Left lung (tissue), 4 donors: ENCODE measurements at regions not wholly inside any gene's neighbourhood (a gene's known extent, or its start where the extent isn't known, plus 50 kb on each side); places are given as distances from the start of the nearest gene placed in this dataset.

Source experiments
- ATAC-seq: fragments of 200-7000 bp; cut with Tn5 transposase; one replicate; pipeline ENCODE4 v1.9.1; 2020; ENCODE audit warnings: moderate library complexity
- DNase-seq, 4 donors: peaks; one replicate each; pipeline ENCODE4 v3.0.0-alpha.2; 2013 to 2020
- H3K27ac ChIP-seq, 2 donors: fragments of 200-600 bp; sonication (generic) in 1 of 2; one replicate each; pipeline versions ENCODE4 v1.5.0 to v1.8.0; 2020 to 2021
- H3K27me3 ChIP-seq, 2 donors: fragments of 200-600 bp; sonication (generic) in 1 of 2; one replicate each; pipeline versions ENCODE4 v1.5.0 to v1.8.0; 2020 to 2021
- H3K36me3 ChIP-seq, 2 donors: fragments of 200-600 bp; sonication (generic) in 1 of 2; one replicate each; pipeline versions ENCODE4 v1.5.0 to v1.8.0; 2020 to 2021
- H3K4me1 ChIP-seq, 2 donors: fragments of 200-600 bp; one replicate each; pipeline ENCODE4 v1.8.0; 2021
- H3K4me3 ChIP-seq, 2 donors: fragments of 200-600 bp; sonication (generic) in 1 of 2; one replicate each; pipeline versions ENCODE4 v1.5.0 to v1.8.0; 2020 to 2021; ENCODE audit warnings: mild to moderate bottlenecking in 1 of 2
- H3K9me3 ChIP-seq, 2 donors: fragments of 200-600 bp; sonication (generic) in 1 of 2; one replicate each; pipeline versions ENCODE4 v1.5.0 to v1.8.0; 2020 to 2021
- CTCF ChIP-seq, 2 donors: fragments of 200-600 bp; sonication (generic) in 1 of 2; IDR thresholded peaks; one replicate each; pipeline versions ENCODE4 v1.5.0 to v1.8.0; 2021; ENCODE audit warnings: antibody characterized with exemption in 2 of 2
- intact Hi-C, 2 donors: fragments of 100-400 bp; cut with DNase I; formaldehyde crosslinking; loops; one replicate each; pipeline versions ENCODE4 v1.11.2 to v1.14.2; 2022
- donor health status: DM: no; HTN: yes; CAD: no.
- donor health status: DM: no; HTN: no; CAD: no.

- DNase-seq (no peak), ATAC-seq (no peak)
- Histone ChIP-seq H3K4me3 (no peak overlapping the region), H3K27ac (no peak overlapping the region), H3K36me3 (no peaks in the 10 kb centered on the region), H3K9me3 (no peaks in the 10 kb centered on the region), H3K4me1 (no peaks in the 10 kb centered on the region), H3K27me3 (peaks cover 0 to 33% of the 10 kb centered on the region in 2 donors)
- intact Hi-C loops, result no loop called here
- no peak for TF ChIP-seq CTCF (IDR thresholded peaks at IDR 0.05)
These were observed 488.0 kb downstream of the AJAP1 start for GRCh38 chr1:5142389-5142788.

DNA sequence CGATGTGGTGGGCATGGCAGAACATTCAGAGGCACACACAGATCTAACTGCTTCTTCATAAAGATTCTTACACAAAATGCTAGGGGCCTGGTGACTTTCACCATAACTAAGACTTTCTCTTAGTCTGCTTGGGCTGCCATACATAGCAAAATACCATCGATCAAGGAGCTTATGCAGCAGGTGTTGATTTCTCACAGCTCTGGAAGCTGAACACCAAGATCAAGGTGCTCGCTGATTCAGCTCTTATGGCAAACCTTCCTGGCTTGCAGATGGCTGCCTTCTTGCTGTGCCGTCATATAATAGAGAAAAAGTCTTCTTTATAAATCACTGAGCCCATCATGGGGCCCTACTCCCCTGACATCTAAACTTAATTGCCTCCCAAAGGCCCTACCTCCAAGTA is 487.3 kb downstream of the AJAP1 start:
- no peak overlapping the region for H3K4me3 ChIP-seq
- no peak for TF ChIP-seq CTCF (IDR thresholded peaks at IDR 0.05)
- no peaks in the 10 kb centered on the region for H3K4me1 ChIP-seq
- peaks cover 0 to 33% of the 10 kb centered on the region in 2 donors for H3K27me3 ChIP-seq
- ATAC-seq, result no peak
- H3K9me3 ChIP-seq, result no peaks in the 10 kb centered on the region
- no peak overlapping the region for H3K27ac ChIP-seq
- intact Hi-C loops, result no loop called here
- no peak for DNase-seq
- no peaks in the 10 kb centered on the region for H3K36me3 ChIP-seq

- ATAC-seq (no peak), DNase-seq (no peak)
- Histone ChIP-seq H3K27ac (no peak overlapping the region), H3K36me3 (no peaks in the 10 kb centered on the region), H3K4me1 (no peaks in the 10 kb centered on the region), H3K27me3 (peaks cover 0 to 27% of the 10 kb centered on the region in 2 donors), H3K4me3 (no peak overlapping the region), H3K9me3 (no peaks in the 10 kb centered on the region)
- no peak for TF ChIP-seq CTCF (IDR thresholded peaks at IDR 0.05)
- intact Hi-C loops, result no loop called here
These were observed 486.6 kb downstream of the AJAP1 start for GRCh38 chr1:5140962-5141361.

GRCh38 chr1:5140136-5140535 is 485.7 kb downstream of the AJAP1 start:
- Histone ChIP-seq H3K4me3 (no peak overlapping the region), H3K27me3 (peaks cover 0 to 22% of the 10 kb centered on the region in 2 donors), H3K9me3 (no peaks in the 10 kb centered on the region), H3K36me3 (no peaks in the 10 kb centered on the region), H3K4me1 (no peaks in the 10 kb centered on the region), H3K27ac (no peak overlapping the region)
- ATAC-seq (no peak), DNase-seq (no peak)
- intact Hi-C loops, result no loop called here
- TF ChIP-seq CTCF (IDR thresholded peaks at IDR 0.05), result no peak

- peaks cover 0 to 13% of the 10 kb centered on the region in 2 donors for H3K27me3 ChIP-seq
- no peaks in the 10 kb centered on the region for H3K36me3 ChIP-seq
- DNase-seq (no peak), ATAC-seq (no peak)
- H3K9me3 ChIP-seq, result peaks cover 0 to 6% of the 10 kb centered on the region in 2 donors
- no peak overlapping the region for H3K27ac ChIP-seq
- intact Hi-C loops, result no loop called here
- H3K4me3 ChIP-seq, result no peak overlapping the region
- no peaks in the 10 kb centered on the region for H3K4me1 ChIP-seq
- TF ChIP-seq CTCF (IDR thresholded peaks at IDR 0.05), result no peak
These were observed 475.4 kb downstream of the AJAP1 start for GRCh38 chr1:5129746-5130355.
